ENCODE measurements at regions not wholly inside any gene's neighbourhood (a gene's known extent, or its start where the extent isn't known, plus 50 kb on each side); places are given as distances from the start of the nearest gene placed in this dataset.

GRCh38 chr3:43159131-43159875 is 53.4 kb upstream of the POMGNT2 start:
- H3K27ac ChIP-seq (ENCODE audit: low read depth in 1 of 2, low read length in 2 of 2): no peak overlapping the region
- H3K4me3 Mint-ChIP-seq: no peak overlapping the region
- no peaks in the 10 kb centered on the region for H3K36me3 ChIP-seq (ENCODE audit: insufficient read depth, low read length)
- POLR2A ChIA-PET: no interaction called here
- H3K27ac Mint-ChIP-seq: no peak overlapping the region
- H3K27me3 Mint-ChIP-seq: no peaks in the 10 kb centered on the region
- no peak for TF ChIP-seq CTCF (IDR thresholded peaks at IDR 0.05)
- H3K9me3 ChIP-seq (ENCODE audit: control insufficient read depth in 1 of 2, insufficient read depth in 1 of 2, low read length in 2 of 2): no peaks in the 10 kb centered on the region
- peaks cover 46% of the 10 kb centered on the region for H3K4me1 Mint-ChIP-seq (ENCODE audit: low read depth)
- H3K4me1 ChIP-seq (ENCODE audit: insufficient read depth, low read length): peaks cover 34% of the 10 kb centered on the region
- intact Hi-C loops (cut with DNase I, micrococcal nuclease): no loop called here
- ATAC-seq (ENCODE audit: poor library complexity) (no peak), DNase-seq (no peak)
- H3K36me3 Mint-ChIP-seq (ENCODE audit: low read depth): peaks cover under 1% of the 10 kb centered on the region
- CTCF ChIA-PET: no interaction called here
- H3K4me3 ChIP-seq (ENCODE audit: low read length): no peak overlapping the region
- H3K9me3 Mint-ChIP-seq: no peaks in the 10 kb centered on the region
- H3K27me3 ChIP-seq (ENCODE audit: control insufficient read depth in 1 of 2, insufficient read depth in 2 of 2, low read length in 2 of 2): no peaks in the 10 kb centered on the region

GRCh38 chr3:43156812-43157455 is 51.1 kb upstream of the POMGNT2 start:
- Mint-ChIP-seq H3K27me3 (no peaks in the 10 kb centered on the region), H3K4me1 (ENCODE audit: low read depth) (peaks cover 22% of the 10 kb centered on the region), H3K4me3 (no peak overlapping the region), H3K9me3 (no peaks in the 10 kb centered on the region), H3K36me3 (ENCODE audit: low read depth) (no peaks in the 10 kb centered on the region), H3K27ac (no peak overlapping the region)
- no peak for ATAC-seq (ENCODE audit: poor library complexity)
- ChIA-PET POLR2A (interaction anchor here (0.9 to 1.0 kb wide), 2 partner anchors 141 to 195 kb away, joined by 3 read pairs; no protein-coding TSS in a partner anchor), CTCF (no interaction called here)
- Histone ChIP-seq H3K27ac (ENCODE audit: low read depth in 1 of 2, low read length in 2 of 2) (no peak overlapping the region), H3K4me3 (ENCODE audit: low read length) (no peak overlapping the region), H3K4me1 (ENCODE audit: insufficient read depth, low read length) (peaks cover 10% of the 10 kb centered on the region), H3K27me3 (ENCODE audit: control insufficient read depth in 1 of 2, insufficient read depth in 2 of 2, low read length in 2 of 2) (peaks cover 0 to 4% of the 10 kb centered on the region in 2 experiments), H3K9me3 (ENCODE audit: control insufficient read depth in 1 of 2, insufficient read depth in 1 of 2, low read length in 2 of 2) (no peaks in the 10 kb centered on the region), H3K36me3 (ENCODE audit: insufficient read depth, low read length) (no peaks in the 10 kb centered on the region)
- DNase-seq: no peak
- intact Hi-C loops (cut with DNase I, micrococcal nuclease): no loop called here
- no peak for TF ChIP-seq CTCF (IDR thresholded peaks at IDR 0.05)

- Histone ChIP-seq H3K27ac (ENCODE audit: low read depth in 1 of 2, low read length in 2 of 2) (no peak overlapping the region), H3K4me3 (ENCODE audit: low read length) (no peak overlapping the region), H3K4me1 (ENCODE audit: insufficient read depth, low read length) (peaks cover 8% of the 10 kb centered on the region), H3K9me3 (ENCODE audit: control insufficient read depth in 1 of 2, insufficient read depth in 1 of 2, low read length in 2 of 2) (no peaks in the 10 kb centered on the region), H3K27me3 (ENCODE audit: control insufficient read depth in 1 of 2, insufficient read depth in 2 of 2, low read length in 2 of 2) (peaks cover 0 to 6% of the 10 kb centered on the region in 2 experiments), H3K36me3 (ENCODE audit: insufficient read depth, low read length) (no peaks in the 10 kb centered on the region)
- CTCF ChIA-PET: no interaction called here
- Mint-ChIP-seq H3K9me3 (peaks cover 2% of the 10 kb centered on the region), H3K27me3 (no peaks in the 10 kb centered on the region), H3K36me3 (ENCODE audit: low read depth) (no peaks in the 10 kb centered on the region), H3K4me3 (no peak overlapping the region), H3K4me1 (ENCODE audit: low read depth) (peaks cover 20% of the 10 kb centered on the region), H3K27ac (peak overlapping the region; percentile 54)
- POLR2A ChIA-PET: interaction anchor here (0.5 to 0.8 kb wide), 2 partner anchors 149 to 236 kb away, joined by 3 read pairs; no protein-coding TSS in a partner anchor
- intact Hi-C loops (cut with DNase I, micrococcal nuclease): no loop called here
- DNase-seq: no peak
- ATAC-seq (ENCODE audit: poor library complexity): no peak
- TF ChIP-seq CTCF (IDR thresholded peaks at IDR 0.05): no peak
These were observed 49.7 kb upstream of the POMGNT2 start for GRCh38 chr3:43155464-43156121.

Measured in CD4-positive, alpha-beta T cell (primary cell).